IMR-90 (cell line): ENCODE measurements at regions not wholly inside any gene's neighbourhood (a gene's known extent, or its start where the extent isn't known, plus 50 kb on each side); places are given as distances from the start of the nearest gene placed in this dataset.

Experiments used
- CEBPB ChIP-seq: IDR thresholded peaks from 2 replicates; pipeline ENCODE4 v1.6.1; 2012; ENCODE audit warnings: low read depth, low read length, improper control_type of control experiment
- CTCF ChIP-seq: conservative IDR thresholded peaks from 2 replicates; pipeline ENCODE4 v1.5.1; 2012; ENCODE audit warnings: mild to moderate bottlenecking, low read depth, low read length, improper control_type of control experiment
- MAFK ChIP-seq: IDR thresholded peaks from 2 replicates; pipeline ENCODE4 v1.6.1; 2012; ENCODE audit warnings: low read depth, low read length, improper control_type of control experiment
- POLR2A ChIP-seq: IDR thresholded peaks from 2 replicates; pipeline ENCODE4 v1.6.1; 2012; ENCODE audit warnings: mild to moderate bottlenecking, low read depth, low read length
- RFX5 ChIP-seq: IDR thresholded peaks from 2 replicates; pipeline ENCODE4 v1.8.0; 2012; ENCODE audit warnings: low read depth, mild to moderate bottlenecking, low read length, moderate library complexity
- USF2 ChIP-seq: fragments of 150-350 bp; IDR thresholded peaks from 2 replicates; pipeline ENCODE4 v1.6.1; 2017; ENCODE audit warnings: mild to moderate bottlenecking, antibody characterized with exemption, low read length, low read depth

- TF ChIP-seq RFX5 (no peak), CTCF (no peak), POLR2A (no peak), MAFK (no peak), USF2 (no peak), CEBPB (no peak)
Observed at GRCh38 chr5:1937590-1937989, 54.9 kb upstream of the IRX4 start.
